Astrocyte (in vitro differentiated cells and primary cell): ENCODE measurements at regions not wholly inside any gene's neighbourhood (a gene's known extent, or its start where the extent isn't known, plus 50 kb on each side); places are given as distances from the start of the nearest gene placed in this dataset.
"Not testable (repeated sequence)": the region's sequence is repeated elsewhere in the genome, so short reads cannot be mapped to it uniquely, and the experiment has no call there.

Experiments
- EZH2 ChIP-seq: IDR thresholded peaks from 2 replicates; pipeline ENCODE4 v1.6.1; 2012; ENCODE audit warnings: mild to moderate bottlenecking, low read length, inconsistent platforms; ENCODE audit not compliant: insufficient read depth
- TF ChIP-seq, protein P1 (sequence below): IDR thresholded peaks from 2 replicates; pipeline ENCODE4 v1.5.1; 2011; ENCODE audit warnings: low read depth, mild to moderate bottlenecking, inconsistent platforms, low read length, moderate library complexity; ENCODE audit not compliant: insufficient read depth

DNA sequence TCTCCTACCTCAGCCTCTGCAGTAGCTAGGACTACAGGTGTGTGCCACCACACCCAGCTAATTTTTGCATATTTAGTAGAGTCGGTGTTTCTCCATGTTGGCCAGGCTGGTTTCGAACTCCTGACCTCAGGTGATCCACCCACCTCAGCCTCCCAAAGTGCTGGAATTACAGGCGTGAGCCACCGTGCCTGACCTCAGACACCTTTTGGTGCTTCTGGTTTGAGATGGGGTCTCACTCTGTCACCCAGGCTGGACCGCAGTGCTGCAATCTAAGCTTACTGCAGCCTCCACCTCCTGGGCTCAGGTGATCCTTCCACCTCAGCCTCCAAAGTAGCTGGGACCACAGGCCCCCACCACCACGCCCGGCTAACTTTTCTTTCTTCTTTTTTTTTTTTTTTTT, 144.6 kb downstream of the OR4M2 start:
- TF ChIP-seq EZH2 = not testable (repeated sequence)
- TF ChIP-seq, protein P1, sequence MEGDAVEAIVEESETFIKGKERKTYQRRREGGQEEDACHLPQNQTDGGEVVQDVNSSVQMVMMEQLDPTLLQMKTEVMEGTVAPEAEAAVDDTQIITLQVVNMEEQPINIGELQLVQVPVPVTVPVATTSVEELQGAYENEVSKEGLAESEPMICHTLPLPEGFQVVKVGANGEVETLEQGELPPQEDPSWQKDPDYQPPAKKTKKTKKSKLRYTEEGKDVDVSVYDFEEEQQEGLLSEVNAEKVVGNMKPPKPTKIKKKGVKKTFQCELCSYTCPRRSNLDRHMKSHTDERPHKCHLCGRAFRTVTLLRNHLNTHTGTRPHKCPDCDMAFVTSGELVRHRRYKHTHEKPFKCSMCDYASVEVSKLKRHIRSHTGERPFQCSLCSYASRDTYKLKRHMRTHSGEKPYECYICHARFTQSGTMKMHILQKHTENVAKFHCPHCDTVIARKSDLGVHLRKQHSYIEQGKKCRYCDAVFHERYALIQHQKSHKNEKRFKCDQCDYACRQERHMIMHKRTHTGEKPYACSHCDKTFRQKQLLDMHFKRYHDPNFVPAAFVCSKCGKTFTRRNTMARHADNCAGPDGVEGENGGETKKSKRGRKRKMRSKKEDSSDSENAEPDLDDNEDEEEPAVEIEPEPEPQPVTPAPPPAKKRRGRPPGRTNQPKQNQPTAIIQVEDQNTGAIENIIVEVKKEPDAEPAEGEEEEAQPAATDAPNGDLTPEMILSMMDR = not testable (repeated sequence)
